ENCODE measurements at regions not wholly inside any gene's neighbourhood (a gene's known extent, or its start where the extent isn't known, plus 50 kb on each side); places are given as distances from the start of the nearest gene placed in this dataset.

- H3K27ac Mint-ChIP-seq: no peak overlapping the region
- H3K79me2 ChIP-seq (ENCODE audit: control insufficient read depth, insufficient read depth, low read length): no peaks in the 10 kb centered on the region
- ChIA-PET CTCF (no interaction called here), POLR2A (no interaction called here)
- 60% methylated on average over 1 of the region's 3 CpGs for WGBS (ENCODE audit: insufficient coverage)
- TF ChIP-seq CTCF (IDR thresholded peaks at IDR 0.05): no peak
- no peak for TF ChIP-seq EZH2 (IDR thresholded peaks at IDR 0.05; ENCODE audit: borderline replicate concordance, insufficient read depth, low read depth, low read length, poor library complexity, severe bottlenecking)
- no peaks in the 10 kb centered on the region for H3K9me3 Mint-ChIP-seq (ENCODE audit: insufficient read depth)
- no peak overlapping the region for H2AFZ ChIP-seq (ENCODE audit: insufficient read depth, low read depth, low read length, poor library complexity, severe bottlenecking)
- H3K27ac ChIP-seq (ENCODE audit: low read length in 2 of 2): no peak overlapping the region
- no peaks in the 10 kb centered on the region for H3K36me3 ChIP-seq (replicated peaks in 1 of 2; ENCODE audit: control extremely low read depth in 1 of 2, control insufficient read depth in 1 of 2, extremely low read depth in 1 of 2, insufficient read depth in 2 of 2, low read length in 1 of 2)
- H3K4me1 Mint-ChIP-seq: no peaks in the 10 kb centered on the region
- intact Hi-C loops (cut with micrococcal nuclease): no loop called here
- H3K4me3 ChIP-seq (ENCODE audit: control extremely low read depth in 1 of 5, extremely low read depth in 1 of 5, insufficient read depth in 1 of 5, low read depth in 2 of 5, low read length in 4 of 5): no peak overlapping the region
- ATAC-seq (ENCODE audit: low read depth): no peak
- H4K20me1 ChIP-seq (ENCODE audit: control insufficient read depth, insufficient read depth, low read length, poor library complexity, severe bottlenecking): no peaks in the 10 kb centered on the region
- no peaks in the 10 kb centered on the region for H3K9me3 ChIP-seq (ENCODE audit: control extremely low read depth in 1 of 3, control insufficient read depth in 2 of 3, insufficient read depth in 1 of 3, low read length in 2 of 3)
- H3K27me3 Mint-ChIP-seq: no peaks in the 10 kb centered on the region
- H3K9ac ChIP-seq (ENCODE audit: low read length): no peak overlapping the region
- no peak overlapping the region for H3K4me2 ChIP-seq (replicated peaks; ENCODE audit: low read depth, low read length, poor library complexity, severe bottlenecking)
- H3K4me3 Mint-ChIP-seq: no peak overlapping the region
- H3K27me3 ChIP-seq (replicated peaks in 1 of 4; ENCODE audit: control extremely low read depth in 1 of 4, control insufficient read depth in 3 of 4, insufficient read depth in 4 of 4, low read length in 3 of 4): no peaks in the 10 kb centered on the region
- DNase-seq: no peak
- no peaks in the 10 kb centered on the region for H3K4me1 ChIP-seq (ENCODE audit: control insufficient read depth in 2 of 2, insufficient read depth in 2 of 2, low read length in 2 of 2)
Measured at GRCh38 chr14:29064305-29064900, 297.8 kb downstream of the FOXG1 start.

GRCh38 chr14:29069228-29069627 is 302.6 kb downstream of the FOXG1 start:
- ATAC-seq (ENCODE audit: low read depth) (no peak), DNase-seq (no peak)
- no peaks in the 10 kb centered on the region for H3K27me3 ChIP-seq (replicated peaks in 1 of 4; ENCODE audit: control extremely low read depth in 1 of 4, control insufficient read depth in 3 of 4, insufficient read depth in 4 of 4, low read length in 3 of 4)
- ChIA-PET POLR2A (no interaction called here), CTCF (no interaction called here)
- TF ChIP-seq CTCF (IDR thresholded peaks at IDR 0.05): no peak
- TF ChIP-seq EZH2 (IDR thresholded peaks at IDR 0.05; ENCODE audit: borderline replicate concordance, insufficient read depth, low read depth, low read length, poor library complexity, severe bottlenecking): no peak
- H3K4me1 ChIP-seq (ENCODE audit: control insufficient read depth in 2 of 2, insufficient read depth in 2 of 2, low read length in 2 of 2): no peaks in the 10 kb centered on the region
- H4K20me1 ChIP-seq (ENCODE audit: control insufficient read depth, insufficient read depth, low read length, poor library complexity, severe bottlenecking): no peaks in the 10 kb centered on the region
- H3K79me2 ChIP-seq (ENCODE audit: control insufficient read depth, insufficient read depth, low read length): no peaks in the 10 kb centered on the region
- Mint-ChIP-seq H3K9me3 (ENCODE audit: insufficient read depth) (no peaks in the 10 kb centered on the region), H3K4me3 (no peak overlapping the region), H3K27me3 (no peaks in the 10 kb centered on the region), H3K4me1 (no peaks in the 10 kb centered on the region), H3K27ac (no peak overlapping the region)
- H3K4me3 ChIP-seq (ENCODE audit: control extremely low read depth in 1 of 5, extremely low read depth in 1 of 5, insufficient read depth in 1 of 5, low read depth in 2 of 5, low read length in 4 of 5): no peak overlapping the region
- intact Hi-C loops (cut with micrococcal nuclease): no loop called here
- WGBS (ENCODE audit: insufficient coverage): no CpG with 5 or more reads among the region's 1 CpG
- H3K9me3 ChIP-seq (ENCODE audit: control extremely low read depth in 1 of 3, control insufficient read depth in 2 of 3, insufficient read depth in 1 of 3, low read length in 2 of 3): peaks cover 0 to 4% (median 0%) of the 10 kb centered on the region in 3 donors
- no peak overlapping the region for H3K4me2 ChIP-seq (replicated peaks; ENCODE audit: low read depth, low read length, poor library complexity, severe bottlenecking)
- no peak overlapping the region for H3K9ac ChIP-seq (ENCODE audit: low read length)
- no peak overlapping the region for H3K27ac ChIP-seq (ENCODE audit: low read length in 2 of 2)
- no peaks in the 10 kb centered on the region for H3K36me3 ChIP-seq (replicated peaks in 1 of 2; ENCODE audit: control extremely low read depth in 1 of 2, control insufficient read depth in 1 of 2, extremely low read depth in 1 of 2, insufficient read depth in 2 of 2, low read length in 1 of 2)
- no peak overlapping the region for H2AFZ ChIP-seq (ENCODE audit: insufficient read depth, low read depth, low read length, poor library complexity, severe bottlenecking)

Measured in B cell (primary cell).